Mesenteric fat pad (tissue), 1 donor: ENCODE measurements at regions not wholly inside any gene's neighbourhood (a gene's known extent, or its start where the extent isn't known, plus 50 kb on each side); places are given as distances from the start of the nearest gene placed in this dataset.

Source experiments
- DNase-seq: peaks from one replicate; pipeline ENCODE4 v3.0.0-alpha.2; 2020; ENCODE audit warnings: low spot score
- donor health status: DM: yes; HTN: yes; CAD: no.

DNA sequence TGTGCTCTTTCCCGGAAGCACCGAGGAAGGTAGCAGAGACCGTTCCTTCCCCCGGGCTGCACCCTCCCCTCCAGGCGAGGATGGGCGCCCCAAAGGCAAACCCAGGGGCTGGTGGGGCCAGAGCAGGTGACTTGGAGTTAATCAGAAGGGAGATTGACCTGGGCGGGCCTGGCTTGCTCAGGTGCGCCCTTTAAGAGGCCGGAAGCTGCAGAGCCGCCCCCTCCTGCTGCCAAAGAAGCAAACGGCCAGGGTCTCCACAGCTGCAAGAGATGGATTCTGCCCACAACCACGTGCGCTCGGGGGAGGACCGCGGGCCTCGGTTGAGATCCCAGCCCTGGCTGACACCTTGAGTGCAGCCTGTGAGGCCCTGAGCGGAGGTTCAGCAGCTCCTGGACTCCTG is 218.2 kb upstream of the NAALADL2 start:
- no peak for DNase-seq

DNA sequence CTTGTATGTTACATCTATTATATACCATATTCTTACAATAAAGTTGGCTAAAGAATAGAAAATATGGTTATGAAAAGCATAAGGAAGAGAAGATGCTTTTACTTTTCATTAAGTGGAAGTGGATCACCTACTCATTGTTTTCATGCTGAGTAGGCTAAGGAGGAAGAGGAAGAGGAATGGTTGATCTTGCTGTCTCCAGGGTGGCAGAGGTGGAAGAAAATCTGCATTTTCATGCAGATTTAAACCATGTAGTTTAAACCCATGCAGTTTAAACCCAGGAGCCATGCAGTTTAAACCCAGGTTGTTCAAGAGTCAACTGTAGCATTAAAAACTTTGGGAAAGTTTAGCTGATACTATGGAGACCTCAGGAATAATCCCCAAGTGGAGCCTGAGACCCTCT is 214.8 kb upstream of the NAALADL2 start:
- DNase-seq = no peak

DNA sequence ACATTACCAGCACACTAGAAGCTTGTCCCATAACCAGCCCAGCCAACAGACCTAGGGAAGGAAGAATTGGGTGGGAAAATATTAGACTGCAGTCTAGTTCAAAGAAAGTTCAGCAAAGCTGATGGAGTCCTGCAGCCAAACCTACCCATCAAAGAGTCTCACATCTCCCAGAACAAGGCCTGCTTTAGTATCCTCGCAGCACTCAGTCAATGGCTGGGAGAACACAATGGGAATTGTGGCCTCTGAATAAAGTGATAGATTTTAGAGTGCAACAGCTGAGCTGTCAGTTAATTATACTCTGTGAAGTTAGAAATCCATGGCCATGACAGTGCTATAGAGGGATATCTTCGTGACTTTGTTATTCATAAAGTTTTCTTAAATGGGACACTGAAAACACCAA is 207.2 kb upstream of the NAALADL2 start:
- no peak for DNase-seq

DNA sequence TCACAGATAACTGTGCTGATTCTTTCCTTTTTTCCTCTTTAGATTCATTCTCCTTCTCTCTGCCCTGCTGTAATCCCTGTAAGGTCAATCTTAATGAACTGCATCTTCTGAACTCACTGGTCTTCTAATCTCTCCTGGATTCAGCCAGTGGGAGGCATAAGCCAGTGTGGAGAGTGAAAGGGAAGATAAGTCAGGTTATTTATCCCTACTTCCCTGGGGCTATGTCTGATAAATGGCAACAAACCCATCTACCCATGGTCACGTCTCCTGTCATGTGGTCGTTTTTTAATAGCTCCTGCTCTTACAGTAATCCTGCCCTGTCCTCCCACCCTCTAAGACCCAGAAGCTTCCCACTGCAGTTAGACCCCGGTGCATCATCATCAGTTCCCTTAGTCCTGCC is 199.6 kb upstream of the NAALADL2 start:
- DNase-seq = no peak

DNA sequence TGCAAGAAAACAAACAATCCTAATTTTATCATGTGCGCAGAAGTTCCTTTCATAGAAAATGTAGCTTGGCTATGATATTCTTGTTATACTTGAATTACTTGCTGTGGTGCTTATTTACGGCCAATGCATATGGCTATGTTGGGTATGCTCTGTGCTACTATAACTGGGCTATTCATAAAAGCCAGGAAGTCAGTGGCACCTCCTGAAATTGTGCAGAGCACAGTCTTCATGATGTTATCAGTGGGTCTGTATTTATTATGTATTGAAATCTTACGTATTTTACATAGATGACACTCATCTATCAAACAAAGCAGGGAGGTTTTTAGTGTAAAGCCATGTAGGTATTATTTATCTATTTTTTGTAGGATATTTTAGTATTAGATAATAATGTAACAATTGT is 196.5 kb upstream of the NAALADL2 start:
- no peak for DNase-seq

DNA sequence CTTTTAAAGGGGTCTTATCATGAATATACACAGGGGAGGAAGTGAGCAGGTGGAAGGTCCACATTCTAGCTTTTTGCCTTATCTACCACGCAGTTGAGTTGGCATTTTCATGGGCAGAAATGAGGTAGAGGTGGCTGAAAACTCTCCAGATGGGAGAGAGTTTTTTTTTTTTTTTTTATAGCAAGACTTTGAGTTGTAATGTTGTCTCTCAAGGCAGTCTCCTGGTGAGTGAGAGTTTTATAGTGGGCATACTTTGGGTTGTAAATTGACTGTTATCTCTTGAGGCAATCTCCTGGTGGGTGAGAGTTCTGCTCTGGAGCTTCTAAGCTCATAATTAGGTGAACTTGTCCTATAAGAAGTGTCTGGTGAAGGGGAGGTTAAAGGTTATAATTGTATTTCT is 191.7 kb upstream of the NAALADL2 start:
- DNase-seq = no peak

DNA sequence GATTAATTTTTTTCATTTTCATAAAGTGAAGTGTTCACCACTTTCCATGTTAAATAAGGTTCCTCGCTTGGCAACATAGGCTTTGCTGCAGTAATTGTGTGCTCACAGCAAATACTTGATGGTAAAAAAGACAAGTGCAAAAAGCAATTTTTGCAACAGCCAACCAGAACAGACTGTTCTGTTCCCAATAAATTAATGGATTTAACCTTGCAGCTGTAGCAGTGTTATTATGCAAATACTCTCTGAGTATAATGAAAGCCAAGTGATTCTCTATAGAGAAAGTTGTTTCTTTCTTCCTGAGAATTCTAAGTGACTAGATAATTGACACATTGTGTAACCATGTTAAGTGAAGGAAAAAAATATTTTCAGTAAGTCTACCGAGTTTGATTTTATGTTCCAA is 183.7 kb upstream of the NAALADL2 start:
- DNase-seq = no peak

DNA sequence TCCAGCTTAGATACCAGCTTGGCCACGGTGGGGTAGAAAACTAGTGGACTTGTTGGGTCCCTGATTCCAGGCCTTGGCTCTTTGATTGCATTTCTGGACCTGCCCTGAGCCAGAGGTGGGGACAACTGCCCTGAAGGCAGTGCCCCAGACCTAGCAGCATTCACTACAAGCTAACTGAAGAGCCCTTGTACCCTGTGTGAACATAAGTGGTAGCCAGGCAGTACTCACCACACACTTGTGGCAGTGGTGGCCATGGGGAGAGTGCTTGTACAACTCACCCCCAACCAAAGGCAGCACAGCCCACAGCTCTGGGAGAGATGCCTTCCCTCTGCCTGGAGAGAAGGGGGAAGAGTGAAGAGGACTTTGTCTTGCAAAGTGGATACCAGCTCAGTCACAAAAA is 177.3 kb upstream of the NAALADL2 start:
- no peak for DNase-seq

DNA sequence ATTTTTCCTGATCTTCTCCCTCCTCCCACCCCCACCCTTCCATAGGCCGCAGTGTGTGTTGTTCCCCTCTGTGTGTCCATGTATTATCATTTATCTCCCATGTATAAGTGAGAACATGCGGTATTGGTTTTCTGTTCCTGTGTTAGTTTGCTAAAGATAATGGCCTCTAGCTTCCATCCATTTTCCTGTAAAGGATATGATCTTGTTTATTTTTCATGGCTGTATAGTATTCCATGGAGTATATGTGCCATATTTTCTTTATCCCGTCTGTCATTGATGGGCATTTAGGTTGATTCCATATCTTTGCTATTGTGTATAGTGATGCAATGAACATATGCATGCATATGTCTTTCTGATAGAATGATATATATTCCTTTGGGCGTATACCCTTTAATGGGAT is 173.3 kb upstream of the NAALADL2 start:
- DNase-seq = no peak

DNA sequence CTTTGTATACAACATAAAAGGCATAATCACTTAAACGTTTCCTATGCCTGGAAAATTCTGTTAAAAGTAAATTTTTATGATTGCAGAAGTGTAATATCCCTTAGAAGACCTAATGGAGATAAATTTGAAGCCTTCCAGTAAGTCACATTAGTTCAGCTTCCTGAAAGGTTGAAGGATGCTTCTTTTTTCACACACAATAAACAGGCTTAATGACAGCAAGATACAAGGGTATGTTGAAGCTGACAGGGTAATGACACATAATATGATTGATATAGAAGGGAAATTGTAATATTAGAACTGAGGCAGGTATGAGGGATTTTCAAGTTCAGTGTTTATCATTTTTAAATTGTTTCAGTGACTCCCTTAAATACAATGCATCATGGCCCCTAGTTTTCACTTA is 161.8 kb upstream of the NAALADL2 start:
- DNase-seq = no peak

DNA sequence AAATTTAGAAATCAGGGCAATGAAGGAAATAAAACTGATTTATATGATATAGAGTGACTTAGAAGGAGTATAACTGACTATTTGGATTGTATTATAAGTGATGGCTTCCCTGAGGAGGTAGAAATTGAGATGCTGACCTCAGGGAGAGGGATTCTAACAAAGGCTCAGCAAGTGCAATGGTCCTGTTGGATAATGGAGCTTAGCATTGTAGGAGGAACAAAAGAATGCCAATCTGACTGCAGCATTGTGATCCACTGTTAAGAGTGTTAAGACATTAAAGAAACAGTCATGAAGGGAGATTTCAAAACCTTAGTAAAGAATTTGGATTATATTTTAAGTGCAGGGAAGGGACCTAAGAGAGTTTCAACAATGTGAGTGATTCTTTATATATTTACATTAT is 158.4 kb upstream of the NAALADL2 start:
- no peak for DNase-seq

DNA sequence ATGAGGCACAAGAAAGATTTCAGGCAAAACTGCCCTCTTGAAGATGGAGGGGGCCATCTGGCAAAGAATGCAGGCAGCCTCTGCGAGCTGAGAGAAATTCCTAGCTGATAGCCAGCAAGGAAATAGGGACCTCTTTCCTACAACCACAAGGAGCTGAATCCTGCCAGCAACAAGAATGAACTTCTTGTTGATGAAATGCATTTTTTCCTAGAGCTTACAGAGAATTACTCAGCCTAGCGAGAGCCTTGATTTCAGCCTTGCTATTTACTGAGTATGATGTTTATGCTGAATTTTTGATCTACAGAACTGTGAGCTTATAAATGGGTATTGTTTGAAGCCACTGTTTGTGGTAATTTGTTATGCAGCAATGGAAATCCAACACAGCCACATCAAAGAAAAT is 148.5 kb upstream of the NAALADL2 start:
- DNase-seq = no peak

DNA sequence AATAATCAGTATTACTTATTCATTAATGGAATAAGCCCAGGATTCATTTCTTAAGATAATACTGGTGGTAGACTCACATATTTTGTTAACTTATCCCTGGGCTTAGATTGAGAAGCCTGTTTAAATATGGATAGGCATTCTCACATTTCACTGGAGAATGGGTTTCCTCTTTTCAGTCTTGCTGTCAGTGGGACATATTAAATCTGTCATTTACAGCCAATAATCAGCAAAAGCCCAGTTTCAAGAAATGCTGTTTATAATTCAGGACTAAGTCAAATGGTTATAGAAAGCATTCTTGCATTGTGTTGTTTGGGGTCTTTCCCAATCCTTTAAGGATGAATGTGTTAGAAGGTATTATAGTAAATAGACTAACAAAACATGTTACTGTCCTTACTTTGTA is 143.7 kb upstream of the NAALADL2 start:
- no peak for DNase-seq

DNA sequence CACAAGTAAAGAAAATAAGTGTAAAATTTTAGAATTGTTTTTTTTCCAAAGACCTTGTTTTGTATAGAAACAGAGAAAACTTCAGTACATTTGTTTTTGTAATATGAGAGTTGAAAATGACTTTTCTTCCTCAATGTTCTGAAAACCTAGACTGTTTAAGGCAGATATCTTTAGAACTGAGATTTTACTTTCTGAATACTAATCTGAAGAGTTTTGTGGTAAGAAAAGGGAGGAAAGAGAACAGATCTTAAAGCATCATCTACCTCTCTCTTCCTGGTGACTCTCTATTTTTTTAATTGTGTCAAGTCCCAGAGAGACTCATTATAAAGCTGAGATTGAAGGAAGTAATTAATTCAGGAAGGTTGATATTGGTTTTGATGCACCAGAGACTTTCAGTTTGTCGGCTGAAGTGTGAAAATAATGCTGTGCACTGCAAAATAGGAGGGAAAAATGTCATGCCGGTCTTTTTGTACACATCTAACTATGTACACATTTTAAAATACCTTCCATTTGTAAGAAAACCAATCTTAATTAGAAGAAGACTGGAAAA is 142.1 kb upstream of the NAALADL2 start:
- no peak for DNase-seq

DNA sequence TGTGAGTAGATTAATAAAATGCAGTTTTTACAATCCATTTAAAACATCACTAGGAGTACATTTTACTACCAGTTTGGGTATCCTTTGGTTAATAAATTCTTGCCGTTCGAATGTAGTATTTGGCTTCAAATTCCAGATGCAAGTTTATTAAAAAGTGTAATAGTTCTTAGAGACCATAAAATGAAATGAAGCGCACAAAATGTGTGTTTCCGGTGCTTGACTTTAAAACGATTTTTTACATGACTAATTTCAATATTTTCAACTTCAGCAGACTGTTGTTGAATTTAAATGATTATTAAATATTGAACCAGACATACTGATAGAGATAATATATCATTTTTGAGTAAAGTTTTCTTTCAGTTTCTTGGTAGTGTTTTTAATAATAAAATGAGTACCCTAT is 138.4 kb upstream of the NAALADL2 start:
- no peak for DNase-seq

DNA sequence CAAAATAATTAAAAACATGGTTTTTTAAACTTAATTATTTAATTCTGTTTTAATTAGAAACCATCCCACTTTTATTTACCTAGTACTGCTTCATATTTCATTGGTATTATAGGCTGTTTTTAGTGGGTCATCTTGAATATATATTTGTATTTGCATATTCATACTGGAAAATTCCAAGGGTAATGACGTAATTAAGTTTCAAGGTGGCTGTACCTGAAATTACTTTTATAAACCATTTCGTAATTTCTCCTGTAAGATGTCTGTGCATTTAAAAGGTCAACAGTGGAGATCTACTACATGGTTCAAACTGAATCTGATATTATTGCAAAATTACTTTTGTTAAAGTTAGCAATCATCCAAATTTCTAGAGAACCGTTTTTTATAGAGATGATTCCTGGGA is 133.8 kb upstream of the NAALADL2 start:
- no peak for DNase-seq

DNA sequence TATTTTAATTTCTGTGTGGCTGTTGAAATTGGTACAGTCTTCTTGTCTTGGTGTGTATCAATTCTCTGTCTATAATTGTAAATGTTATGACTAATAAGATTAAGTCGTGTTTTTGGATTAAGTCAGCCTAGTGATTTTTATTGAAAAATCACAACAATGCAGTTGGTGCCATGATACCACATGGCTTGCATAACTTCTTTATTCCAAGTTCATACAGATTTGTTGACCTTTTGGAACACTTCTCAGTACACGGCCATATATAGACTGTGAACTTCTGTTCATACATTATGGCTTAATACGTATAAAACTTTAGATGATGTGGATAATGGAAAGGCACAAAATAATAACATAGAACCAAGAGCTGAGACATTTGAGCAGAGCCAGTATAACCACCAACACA is 121.2 kb upstream of the NAALADL2 start:
- no peak for DNase-seq

DNA sequence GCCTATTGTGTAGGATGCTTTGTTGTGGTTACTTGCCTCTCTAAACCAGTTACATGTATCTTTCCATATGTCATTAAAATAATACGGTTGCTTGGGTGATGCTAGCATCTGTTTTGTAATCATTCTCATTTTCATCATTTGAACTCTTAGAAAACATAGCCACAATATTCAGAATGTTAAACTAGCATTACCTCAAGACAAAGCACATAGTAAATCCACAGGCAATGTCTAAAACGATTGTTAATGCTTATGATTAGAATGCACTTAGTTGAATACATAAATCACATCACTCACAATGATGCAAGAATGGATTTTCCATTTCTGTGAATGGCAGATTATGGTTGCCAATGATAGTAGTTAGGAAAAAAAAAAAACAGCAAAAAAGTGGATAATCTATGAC is 110.0 kb upstream of the NAALADL2 start:
- DNase-seq = no peak

DNA sequence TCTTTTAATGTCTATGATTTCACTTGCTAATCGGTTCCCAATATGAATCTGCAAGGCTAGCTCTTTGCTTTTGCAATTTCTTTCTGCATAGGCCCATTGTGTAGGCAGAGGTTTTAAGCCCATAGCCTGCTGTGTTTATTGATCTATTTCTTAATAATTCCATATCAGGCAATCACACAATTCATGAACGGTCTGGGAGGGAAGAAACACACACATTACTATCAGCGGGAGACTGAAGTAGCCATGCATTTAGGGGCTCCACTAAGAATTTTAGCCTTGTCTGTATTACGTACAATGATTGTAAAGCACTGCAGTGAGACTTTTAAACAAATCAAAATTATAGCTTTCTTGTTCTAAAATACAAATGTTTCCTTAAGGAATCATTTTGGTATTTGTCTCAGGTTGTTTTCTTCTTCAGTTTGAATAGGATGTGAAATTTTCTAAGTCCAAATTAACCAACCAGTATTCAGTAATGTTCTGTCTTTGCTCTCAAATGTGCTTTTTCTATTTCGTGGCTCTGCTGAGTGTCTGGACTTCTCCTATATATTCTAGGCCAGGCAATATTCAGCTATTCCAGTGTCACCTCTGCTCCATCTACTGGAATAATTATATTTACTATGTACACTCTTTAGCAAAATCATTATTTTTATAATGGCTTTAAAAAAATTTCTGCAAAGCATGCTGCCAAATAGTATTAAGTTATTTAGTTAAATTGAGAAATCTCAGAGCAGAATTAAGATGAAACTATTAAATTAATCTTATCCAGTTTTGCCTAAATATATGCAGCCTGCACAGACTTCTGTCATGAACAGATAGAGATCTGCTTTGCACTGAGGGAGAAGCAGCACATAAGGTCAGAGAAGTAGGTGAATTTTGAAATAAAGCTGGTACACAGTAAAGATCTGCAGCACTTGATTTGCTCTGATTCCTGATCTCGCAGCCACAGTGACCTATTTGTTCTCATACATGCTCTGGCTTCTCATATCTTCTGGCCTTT is 103.0 kb upstream of the NAALADL2 start:
- no peak for DNase-seq

DNA sequence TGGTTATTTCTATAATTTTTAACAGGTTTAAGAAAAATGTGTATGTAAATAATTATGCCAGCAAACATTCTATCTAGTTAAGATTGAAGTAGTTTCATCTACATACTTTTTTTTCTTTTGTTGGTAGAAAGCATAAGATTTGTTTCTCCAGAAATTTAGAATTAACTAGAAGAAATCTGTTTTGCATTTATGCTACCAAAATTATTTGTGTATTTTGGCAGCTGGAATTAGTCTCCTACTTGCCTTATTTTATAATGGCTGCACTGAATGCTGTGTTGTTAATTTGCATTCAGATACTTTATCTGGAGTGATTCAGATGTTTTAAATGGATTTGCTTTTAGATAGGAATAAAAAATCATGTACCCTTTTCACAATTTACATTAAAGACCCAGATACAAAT is 100.2 kb upstream of the NAALADL2 start:
- DNase-seq = no peak

DNA sequence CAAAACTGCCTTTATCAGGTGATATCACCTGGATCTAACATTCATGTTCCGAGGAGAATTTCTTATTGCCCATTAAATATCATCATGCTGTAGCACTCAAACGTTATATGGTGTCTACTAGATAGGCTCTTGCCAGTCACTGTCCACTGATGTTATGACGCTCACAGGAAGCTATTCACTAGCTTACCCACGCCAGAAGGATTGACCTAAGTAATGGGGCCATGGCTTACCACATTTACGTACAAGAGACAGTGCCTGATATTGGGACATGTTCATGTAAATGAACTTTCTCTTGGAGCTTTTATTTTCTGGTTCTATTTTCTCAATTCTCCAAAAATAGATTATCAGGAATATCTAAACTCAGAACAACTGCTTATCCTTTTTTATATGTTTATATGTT is 91.7 kb upstream of the NAALADL2 start:
- no peak for DNase-seq

DNA sequence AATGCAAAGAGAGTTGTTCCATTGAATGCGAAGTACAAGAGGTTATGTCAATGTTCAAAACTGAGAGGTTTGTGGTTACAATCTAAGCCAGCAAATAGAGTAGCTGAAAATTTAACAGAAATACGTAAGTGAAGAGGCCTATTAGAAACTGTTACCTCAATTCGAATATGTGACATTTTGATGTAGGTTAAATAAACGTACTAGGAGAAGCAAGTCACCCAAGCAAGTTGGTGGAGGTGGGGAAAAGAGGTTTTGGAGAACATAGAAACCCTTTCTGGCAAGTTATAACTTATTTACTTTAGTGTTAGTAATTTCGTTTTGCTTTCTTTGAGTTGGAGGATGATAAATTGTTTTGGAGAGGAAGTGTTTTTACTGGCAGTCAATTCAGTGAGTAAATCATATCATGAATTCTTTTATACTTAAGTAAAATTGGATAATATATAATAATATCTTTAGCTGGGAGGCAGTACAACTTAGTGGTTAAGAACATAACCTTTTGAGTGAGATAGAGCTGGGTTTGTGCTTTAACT is 91.2 kb upstream of the NAALADL2 start:
- DNase-seq = no peak

DNA sequence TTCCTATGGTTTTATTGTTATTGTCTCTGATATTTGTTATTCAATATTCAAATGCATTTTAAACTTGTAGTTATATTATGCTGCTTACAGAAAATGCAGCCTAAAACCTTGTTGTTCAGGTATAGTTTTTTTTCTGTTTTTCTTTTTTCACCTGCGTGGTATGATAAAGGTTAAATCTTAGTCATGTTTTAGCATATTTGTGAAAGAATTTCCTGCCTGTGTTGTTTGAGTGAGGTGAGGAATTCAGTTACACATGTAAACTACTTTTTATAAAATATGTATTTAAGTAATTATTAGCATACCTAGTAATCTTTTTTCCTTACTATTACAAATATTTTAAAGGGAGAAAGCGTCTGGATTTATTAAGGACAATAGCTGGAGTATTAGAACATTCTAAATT is 90.0 kb upstream of the NAALADL2 start:
- no peak for DNase-seq
